Cardiac septum (tissue), 1 donor: ENCODE measurements at regions not wholly inside any gene's neighbourhood (a gene's known extent, or its start where the extent isn't known, plus 50 kb on each side); places are given as distances from the start of the nearest gene placed in this dataset.

ENCODE experiments used
- DNase-seq: peaks from one replicate; pipeline ENCODE4 v3.0.0-alpha.2; 2020; ENCODE audit warnings: low spot score
- intact Hi-C: fragments of 100-400 bp; cut with DNase I; formaldehyde crosslinking; loops from one replicate; pipeline ENCODE4 v1.14.0; 2022
- donor health status: DM: no; HTN: no; CAD: no.

- intact Hi-C loops = no loop called here
- no peak for DNase-seq
Observed at GRCh38 chr4:143273160-143273917, 63.3 kb upstream of the GAB1 start.

DNA sequence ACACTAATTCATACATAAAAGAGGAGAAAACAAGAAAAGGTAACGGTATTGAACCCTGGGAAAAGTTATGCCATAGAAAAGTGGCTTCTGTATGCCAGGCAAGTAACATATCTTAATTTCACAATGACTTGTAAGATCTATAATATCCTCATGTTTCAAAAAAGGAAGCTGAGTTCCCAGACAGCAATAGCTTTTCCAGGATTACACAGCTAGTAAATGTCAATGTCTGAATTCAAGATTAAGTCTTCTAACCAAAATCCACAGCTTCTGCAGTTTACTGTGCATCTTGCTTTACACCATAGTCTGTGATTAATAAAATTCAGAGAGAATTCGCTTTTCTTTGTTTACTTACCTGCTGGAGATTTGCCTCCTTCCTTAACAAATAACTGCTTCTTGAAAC lies 55.8 kb upstream of the GAB1 start:
- no peak for DNase-seq
- intact Hi-C loops = loop anchor here (5.0 kb wide), 1 partner anchor 74 kb away; no protein-coding TSS in a partner anchor

DNA sequence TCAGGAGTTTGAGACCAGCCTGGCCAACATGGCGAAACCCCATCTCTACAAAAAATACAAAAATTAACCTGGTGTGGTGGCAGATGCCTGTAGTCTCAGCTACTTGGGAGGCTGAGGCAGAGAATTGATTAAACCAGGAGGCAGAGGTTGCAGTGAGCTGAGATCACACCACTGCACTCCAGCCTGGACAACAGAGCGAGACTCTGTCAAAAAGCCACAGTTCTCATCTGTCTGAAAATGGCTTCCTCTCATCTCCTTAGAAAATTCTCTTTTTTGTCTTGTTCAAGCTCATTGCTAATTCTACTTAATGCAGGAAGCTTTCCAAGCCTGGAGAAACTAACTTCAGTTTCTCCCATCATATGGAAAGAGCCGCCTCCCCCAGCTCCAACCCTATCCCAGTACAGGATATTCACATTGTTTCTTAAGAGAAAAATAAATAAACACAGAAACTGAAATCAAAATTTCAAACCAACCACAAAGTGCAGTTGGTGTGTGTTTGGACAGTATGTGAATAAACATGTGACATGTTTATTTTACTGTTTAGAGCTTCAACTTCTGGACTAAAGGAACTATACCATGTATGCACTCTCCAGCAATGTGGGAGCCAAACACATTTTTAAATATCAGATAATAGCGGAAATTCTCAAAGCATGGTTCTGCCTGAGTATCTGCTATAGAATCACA lies 55.0 kb upstream of the GAB1 start:
- no peak for DNase-seq
- intact Hi-C loops = loop anchor here (5.0 kb wide), 1 partner anchor 74 kb away; no protein-coding TSS in a partner anchor

DNA sequence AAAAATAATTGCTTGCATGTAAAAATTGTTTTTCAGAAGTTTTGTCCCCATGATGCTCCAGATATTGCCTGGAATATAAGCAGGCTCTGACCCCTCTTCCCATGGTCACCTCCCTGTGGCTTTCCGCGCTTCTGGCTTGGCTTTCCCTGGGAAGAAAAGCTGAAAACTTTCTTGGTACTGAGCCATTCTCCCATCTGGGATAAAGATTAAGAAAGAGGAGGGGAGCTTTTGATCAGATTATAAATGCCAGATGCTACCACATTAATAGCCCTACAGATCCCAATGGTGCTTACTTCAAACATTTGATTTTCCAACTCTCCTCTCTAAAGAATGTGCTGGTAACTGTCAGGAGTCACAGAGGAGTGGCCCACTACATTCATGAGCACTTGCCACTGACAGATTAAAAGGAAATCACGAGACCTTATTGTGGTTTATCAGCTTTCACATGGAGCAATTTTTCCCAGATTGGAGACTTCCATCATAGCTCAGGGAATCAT lies 54.4 kb upstream of the GAB1 start:
- no peak for DNase-seq
- intact Hi-C loops = loop anchor here (5.0 kb wide), 1 partner anchor 75 kb away; no protein-coding TSS in a partner anchor

DNA sequence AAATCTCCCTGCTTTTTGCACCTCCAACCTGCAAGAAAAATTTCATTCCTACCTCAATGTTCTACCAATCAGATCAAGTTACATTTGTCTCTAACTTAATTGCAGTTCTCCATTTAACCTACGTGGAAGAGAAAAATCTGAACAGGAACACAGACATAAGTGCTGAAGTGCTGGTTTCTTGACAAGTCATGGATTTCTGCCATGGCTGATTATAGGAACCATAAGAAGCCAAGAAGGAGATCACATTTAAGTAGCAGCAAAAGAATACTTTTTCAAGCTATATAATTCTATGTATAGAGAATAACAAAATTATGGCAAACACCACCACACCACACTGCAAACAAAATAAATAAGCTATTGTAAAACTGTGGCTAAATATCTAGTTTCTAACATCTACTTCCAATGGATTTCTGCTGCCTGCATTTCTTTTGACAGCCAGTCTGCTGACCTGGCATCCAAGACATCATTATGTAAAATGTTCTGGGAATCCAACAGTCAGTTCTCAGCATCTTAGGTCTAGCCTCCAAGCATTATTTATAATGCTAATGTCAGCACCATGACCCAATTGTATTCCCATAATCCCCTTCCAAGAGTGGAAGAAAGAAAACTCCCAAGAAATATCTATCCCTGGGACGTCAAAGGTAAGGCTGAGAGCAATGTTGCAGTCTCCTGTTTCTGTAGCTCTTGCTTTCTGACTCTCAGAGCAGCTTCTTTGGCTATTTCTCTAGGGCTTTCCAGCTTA lies 50.8 kb upstream of the GAB1 start:
- intact Hi-C loops = no loop called here
- DNase-seq = no peak

- DNase-seq = no peak
- intact Hi-C loops = no loop called here
Observed at GRCh38 chr4:143286701-143287571, 49.7 kb upstream of the GAB1 start.
